Gastrocnemius medialis (tissue), 4 donors: ENCODE measurements at regions not wholly inside any gene's neighbourhood (a gene's known extent, or its start where the extent isn't known, plus 50 kb on each side); places are given as distances from the start of the nearest gene placed in this dataset.

ENCODE experiments used
- POLR2A ChIP-seq, 2 donors: fragments of 450-650 bp; IDR thresholded peaks; one replicate each; pipeline ENCODE4 v1.6.1; 2017; ENCODE audit warnings: antibody characterized with exemption in 2 of 2, mild to moderate bottlenecking in 2 of 2, moderate library complexity in 2 of 2
- TF ChIP-seq, protein P1 (sequence below), 5 experiments: fragments of 450-650 bp in 3 of 5; fragments of 200-600 bp in 2 of 5; sonication (generic) in 2 of 5; IDR thresholded peaks in 4 of 5; conservative IDR thresholded peaks in 1 of 5; 1 replicate in 4 of 5; 2 replicates in 1 of 5; pipeline ENCODE4 v1.5.1; 2016 to 2019; ENCODE audit warnings: antibody characterized with exemption in 5 of 5, mild to moderate bottlenecking in 3 of 5, moderate library complexity in 3 of 5

DNA sequence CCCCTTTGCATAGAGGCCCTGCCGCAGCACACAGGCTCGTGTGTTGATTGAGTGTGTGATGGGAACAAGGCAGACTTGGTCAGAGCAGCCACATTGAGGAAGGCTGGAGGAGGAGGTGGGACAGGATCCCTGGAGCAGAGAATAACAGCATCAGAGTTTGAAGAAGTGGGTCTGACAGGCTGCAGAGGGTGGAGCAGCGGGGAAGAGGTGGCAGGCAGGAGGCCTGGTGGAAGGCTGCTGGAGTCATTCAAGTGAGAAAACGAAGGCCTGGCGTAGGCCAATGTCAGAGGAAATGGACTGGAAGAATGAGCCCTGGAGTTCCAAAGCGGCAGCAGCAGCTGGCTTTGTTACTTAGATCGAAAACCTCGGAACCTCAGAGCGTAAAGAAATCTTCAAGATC is 115.0 kb upstream of the GRIK3 start:
- TF ChIP-seq, protein P1, sequence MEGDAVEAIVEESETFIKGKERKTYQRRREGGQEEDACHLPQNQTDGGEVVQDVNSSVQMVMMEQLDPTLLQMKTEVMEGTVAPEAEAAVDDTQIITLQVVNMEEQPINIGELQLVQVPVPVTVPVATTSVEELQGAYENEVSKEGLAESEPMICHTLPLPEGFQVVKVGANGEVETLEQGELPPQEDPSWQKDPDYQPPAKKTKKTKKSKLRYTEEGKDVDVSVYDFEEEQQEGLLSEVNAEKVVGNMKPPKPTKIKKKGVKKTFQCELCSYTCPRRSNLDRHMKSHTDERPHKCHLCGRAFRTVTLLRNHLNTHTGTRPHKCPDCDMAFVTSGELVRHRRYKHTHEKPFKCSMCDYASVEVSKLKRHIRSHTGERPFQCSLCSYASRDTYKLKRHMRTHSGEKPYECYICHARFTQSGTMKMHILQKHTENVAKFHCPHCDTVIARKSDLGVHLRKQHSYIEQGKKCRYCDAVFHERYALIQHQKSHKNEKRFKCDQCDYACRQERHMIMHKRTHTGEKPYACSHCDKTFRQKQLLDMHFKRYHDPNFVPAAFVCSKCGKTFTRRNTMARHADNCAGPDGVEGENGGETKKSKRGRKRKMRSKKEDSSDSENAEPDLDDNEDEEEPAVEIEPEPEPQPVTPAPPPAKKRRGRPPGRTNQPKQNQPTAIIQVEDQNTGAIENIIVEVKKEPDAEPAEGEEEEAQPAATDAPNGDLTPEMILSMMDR (IDR thresholded peaks at IDR 0.05 in 4 of 5, conservative IDR thresholded peaks at IDR 0.05 in 1 of 5): no peak
- no peak for TF ChIP-seq POLR2A (IDR thresholded peaks at IDR 0.05)
